PFSK-1 (cell line): ENCODE measurements at regions not wholly inside any gene's neighbourhood (a gene's known extent, or its start where the extent isn't known, plus 50 kb on each side); places are given as distances from the start of the nearest gene placed in this dataset.

Experiments
- POLR2AphosphoS5 ChIP-seq: IDR thresholded peaks from 2 replicates; pipeline ENCODE4 v1.6.1; 2012; ENCODE audit warnings: low read depth, mild to moderate bottlenecking, control low read depth, low read length, moderate library complexity
- SIN3A ChIP-seq: IDR thresholded peaks from 2 replicates; pipeline ENCODE4 v1.6.1; 2012; ENCODE audit warnings: mild to moderate bottlenecking, low read length, moderate library complexity, borderline replicate concordance; ENCODE audit not compliant: insufficient read depth
- TF ChIP-seq, protein P1 (sequence below), 2 experiments: IDR thresholded peaks; 2 replicates each; pipeline versions ENCODE4 v1.6.1 to v1.8.0; 2011 to 2012; ENCODE audit warnings: low read depth in 2 of 2, low read length in 2 of 2, control low read depth in 1 of 2, inconsistent platforms in 1 of 2, mild to moderate bottlenecking in 1 of 2, moderate library complexity in 1 of 2; ENCODE audit not compliant: insufficient read depth in 1 of 2

DNA sequence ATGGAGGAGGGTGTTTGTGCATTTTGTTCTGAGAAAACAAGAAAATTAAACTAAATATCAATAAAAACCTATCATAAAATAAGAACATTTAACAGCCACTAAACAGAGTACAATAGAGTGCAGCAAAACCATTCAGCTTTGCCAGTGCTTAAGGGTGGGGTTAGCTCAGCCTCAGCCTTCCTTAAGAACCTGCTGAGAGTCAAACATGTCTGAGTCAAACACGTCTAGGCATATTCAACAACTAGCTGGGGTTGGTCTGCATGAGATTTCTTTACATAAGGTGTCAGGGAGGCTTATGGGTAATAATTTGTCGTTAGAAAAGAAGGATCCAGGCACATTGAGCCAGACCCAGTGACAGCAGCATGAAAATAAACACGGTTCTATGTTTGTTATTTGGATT is 298.2 kb downstream of the SP3 start:
- TF ChIP-seq POLR2AphosphoS5 (no peak), SIN3A (no peak)
- TF ChIP-seq, protein P1, sequence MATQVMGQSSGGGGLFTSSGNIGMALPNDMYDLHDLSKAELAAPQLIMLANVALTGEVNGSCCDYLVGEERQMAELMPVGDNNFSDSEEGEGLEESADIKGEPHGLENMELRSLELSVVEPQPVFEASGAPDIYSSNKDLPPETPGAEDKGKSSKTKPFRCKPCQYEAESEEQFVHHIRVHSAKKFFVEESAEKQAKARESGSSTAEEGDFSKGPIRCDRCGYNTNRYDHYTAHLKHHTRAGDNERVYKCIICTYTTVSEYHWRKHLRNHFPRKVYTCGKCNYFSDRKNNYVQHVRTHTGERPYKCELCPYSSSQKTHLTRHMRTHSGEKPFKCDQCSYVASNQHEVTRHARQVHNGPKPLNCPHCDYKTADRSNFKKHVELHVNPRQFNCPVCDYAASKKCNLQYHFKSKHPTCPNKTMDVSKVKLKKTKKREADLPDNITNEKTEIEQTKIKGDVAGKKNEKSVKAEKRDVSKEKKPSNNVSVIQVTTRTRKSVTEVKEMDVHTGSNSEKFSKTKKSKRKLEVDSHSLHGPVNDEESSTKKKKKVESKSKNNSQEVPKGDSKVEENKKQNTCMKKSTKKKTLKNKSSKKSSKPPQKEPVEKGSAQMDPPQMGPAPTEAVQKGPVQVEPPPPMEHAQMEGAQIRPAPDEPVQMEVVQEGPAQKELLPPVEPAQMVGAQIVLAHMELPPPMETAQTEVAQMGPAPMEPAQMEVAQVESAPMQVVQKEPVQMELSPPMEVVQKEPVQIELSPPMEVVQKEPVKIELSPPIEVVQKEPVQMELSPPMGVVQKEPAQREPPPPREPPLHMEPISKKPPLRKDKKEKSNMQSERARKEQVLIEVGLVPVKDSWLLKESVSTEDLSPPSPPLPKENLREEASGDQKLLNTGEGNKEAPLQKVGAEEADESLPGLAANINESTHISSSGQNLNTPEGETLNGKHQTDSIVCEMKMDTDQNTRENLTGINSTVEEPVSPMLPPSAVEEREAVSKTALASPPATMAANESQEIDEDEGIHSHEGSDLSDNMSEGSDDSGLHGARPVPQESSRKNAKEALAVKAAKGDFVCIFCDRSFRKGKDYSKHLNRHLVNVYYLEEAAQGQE (IDR thresholded peaks at IDR 0.05; ENCODE audit: insufficient read depth in 1 of 2, low read depth in 2 of 2, low read length in 2 of 2), result no peak
